Stimulated activated CD8-positive, alpha-beta memory T cell treated with anti-CD3 and anti-CD28 coated beads, Interleukin-7, amount 100 ng/mL, for 48 hours (primary cell): ENCODE measurements at regions not wholly inside any gene's neighbourhood (a gene's known extent, or its start where the extent isn't known, plus 50 kb on each side); places are given as distances from the start of the nearest gene placed in this dataset.
"Not testable (repeated sequence)": the region's sequence is repeated elsewhere in the genome, so short reads cannot be mapped to it uniquely, and the experiment has no call there.

Experiments used
- DNase-seq, 2 donors: peaks; one replicate each; pipeline ENCODE4 v3.0.0-alpha.2; 2020; ENCODE audit warnings: low read depth in 1 of 2; ENCODE audit errors: extremely low read depth in 1 of 2

- no peak for DNase-seq
These were observed 204.5 kb downstream of the SREK1 start for GRCh38 chr5:66348387-66349125.

GRCh38 chr5:66351813-66352212 is 207.7 kb downstream of the SREK1 start:
- DNase-seq, result no peak

- DNase-seq, result no peak
These were observed 209.1 kb downstream of the SREK1 start for GRCh38 chr5:66353186-66353585.

GRCh38 chr5:66354422-66354821 is 210.3 kb downstream of the SREK1 start:
- no peak for DNase-seq

- DNase-seq, result no peak
These were observed 212.0 kb downstream of the SREK1 start for GRCh38 chr5:66356011-66356565.

- no peak for DNase-seq
These were observed 214.6 kb downstream of the SREK1 start for GRCh38 chr5:66358741-66359140.

- DNase-seq, result no peak
These were observed 217.0 kb downstream of the SREK1 start for GRCh38 chr5:66361070-66361469.

GRCh38 chr5:66362046-66362445 is 217.9 kb downstream of the SREK1 start:
- no peak for DNase-seq

GRCh38 chr5:66362687-66363086 is 218.6 kb downstream of the SREK1 start:
- no peak for DNase-seq

GRCh38 chr5:66363097-66363496 is 219.0 kb downstream of the SREK1 start:
- no peak for DNase-seq

- no peak for DNase-seq
These were observed 220.1 kb downstream of the SREK1 start for GRCh38 chr5:66364186-66364585.

- DNase-seq, result no peak
These were observed 221.9 kb downstream of the SREK1 start for GRCh38 chr5:66365981-66366380.

- DNase-seq, result no peak
These were observed 223.9 kb downstream of the SREK1 start for GRCh38 chr5:66367814-66368541.

GRCh38 chr5:66368811-66369210 is 224.7 kb downstream of the SREK1 start:
- no peak for DNase-seq

- no peak for DNase-seq
These were observed 218.4 kb upstream of the MAST4 start for GRCh38 chr5:66377747-66378146.

- no peak for DNase-seq
These were observed 217.8 kb upstream of the MAST4 start for GRCh38 chr5:66378407-66378806.

GRCh38 chr5:66382152-66382551 is 214.0 kb upstream of the MAST4 start:
- no peak for DNase-seq

- not testable (repeated sequence) for DNase-seq
These were observed 191.0 kb upstream of the MAST4 start for GRCh38 chr5:66405145-66405544.

- DNase-seq, result no peak
These were observed 189.3 kb upstream of the MAST4 start for GRCh38 chr5:66406761-66407336.

- DNase-seq, result no peak
These were observed 188.4 kb upstream of the MAST4 start for GRCh38 chr5:66407765-66408164.

GRCh38 chr5:66408576-66408975 is 187.6 kb upstream of the MAST4 start:
- no peak for DNase-seq

- DNase-seq, result no peak
These were observed 186.1 kb upstream of the MAST4 start for GRCh38 chr5:66410122-66410521.
